ENCODE measurements at regions not wholly inside any gene's neighbourhood (a gene's known extent, or its start where the extent isn't known, plus 50 kb on each side); places are given as distances from the start of the nearest gene placed in this dataset.
"Not testable (repeated sequence)": the region's sequence is repeated elsewhere in the genome, so short reads cannot be mapped to it uniquely, and the experiment has no call there.

DNA sequence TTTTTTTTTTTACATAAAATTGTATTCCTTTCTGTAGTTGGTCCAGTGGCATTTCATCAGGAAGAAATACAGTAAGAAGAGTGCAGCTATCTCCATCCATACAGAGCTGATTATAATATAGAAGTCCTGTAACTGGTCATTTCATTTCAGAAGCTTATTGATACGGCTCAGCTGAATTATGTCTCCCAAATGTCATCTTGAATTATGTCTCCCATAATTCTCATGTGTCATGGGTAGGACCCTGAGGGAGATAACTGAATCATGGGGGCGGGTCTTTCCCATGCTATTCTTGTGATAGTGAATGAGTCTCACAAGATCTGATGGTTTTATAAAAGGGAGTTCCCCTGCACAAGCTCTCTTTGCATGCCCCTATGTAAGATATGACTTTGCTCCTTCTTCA lies 492.9 kb downstream of the CHSY3 start:
- H3K9me3 Mint-ChIP-seq: peaks cover 18% of the 10 kb centered on the region
- H3K4me3 Mint-ChIP-seq: no peak overlapping the region
- DNase-seq (ENCODE audit: low spot score in 2 of 2, unreplicated experiment in 2 of 2): no peak
- H3K27ac Mint-ChIP-seq: no peak overlapping the region
- TF ChIP-seq, protein P1, sequence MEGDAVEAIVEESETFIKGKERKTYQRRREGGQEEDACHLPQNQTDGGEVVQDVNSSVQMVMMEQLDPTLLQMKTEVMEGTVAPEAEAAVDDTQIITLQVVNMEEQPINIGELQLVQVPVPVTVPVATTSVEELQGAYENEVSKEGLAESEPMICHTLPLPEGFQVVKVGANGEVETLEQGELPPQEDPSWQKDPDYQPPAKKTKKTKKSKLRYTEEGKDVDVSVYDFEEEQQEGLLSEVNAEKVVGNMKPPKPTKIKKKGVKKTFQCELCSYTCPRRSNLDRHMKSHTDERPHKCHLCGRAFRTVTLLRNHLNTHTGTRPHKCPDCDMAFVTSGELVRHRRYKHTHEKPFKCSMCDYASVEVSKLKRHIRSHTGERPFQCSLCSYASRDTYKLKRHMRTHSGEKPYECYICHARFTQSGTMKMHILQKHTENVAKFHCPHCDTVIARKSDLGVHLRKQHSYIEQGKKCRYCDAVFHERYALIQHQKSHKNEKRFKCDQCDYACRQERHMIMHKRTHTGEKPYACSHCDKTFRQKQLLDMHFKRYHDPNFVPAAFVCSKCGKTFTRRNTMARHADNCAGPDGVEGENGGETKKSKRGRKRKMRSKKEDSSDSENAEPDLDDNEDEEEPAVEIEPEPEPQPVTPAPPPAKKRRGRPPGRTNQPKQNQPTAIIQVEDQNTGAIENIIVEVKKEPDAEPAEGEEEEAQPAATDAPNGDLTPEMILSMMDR (IDR thresholded peaks at IDR 0.05; ENCODE audit: unreplicated experiment): no peak
- no peaks in the 10 kb centered on the region for H3K36me3 Mint-ChIP-seq
- H3K27me3 Mint-ChIP-seq (ENCODE audit: low read depth): no peaks in the 10 kb centered on the region
- no peaks in the 10 kb centered on the region for H3K4me1 Mint-ChIP-seq

DNA sequence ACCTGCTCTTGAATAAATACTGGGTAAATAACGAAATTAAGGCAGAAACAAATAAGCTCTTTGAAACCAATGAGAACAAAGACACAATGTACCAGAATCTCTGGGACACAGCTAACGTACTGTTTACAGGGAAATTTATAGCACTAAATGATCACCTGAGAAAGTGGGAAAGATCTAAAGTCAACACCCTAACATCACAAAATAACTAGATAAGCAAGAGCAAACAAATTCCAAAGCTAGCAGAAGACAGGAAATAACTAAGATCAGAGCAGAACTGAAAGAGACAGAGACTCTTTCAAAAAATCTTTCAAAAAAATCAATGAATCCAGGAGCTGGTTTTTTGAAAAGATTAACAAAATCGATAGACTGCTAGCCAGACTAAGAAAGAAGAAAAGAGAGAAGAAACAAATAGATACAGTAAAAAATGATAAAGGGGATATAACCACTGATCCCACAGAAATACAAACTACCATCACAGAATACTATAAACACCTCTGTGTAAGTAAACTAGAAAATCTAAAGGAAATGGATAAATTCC lies 487.5 kb downstream of the CHSY3 start:
- not testable (repeated sequence) for H3K27ac Mint-ChIP-seq; H3K27me3 Mint-ChIP-seq (ENCODE audit: low read depth); H3K4me1 Mint-ChIP-seq; H3K36me3 Mint-ChIP-seq; DNase-seq (ENCODE audit: low spot score in 2 of 2, unreplicated experiment in 2 of 2); H3K4me3 Mint-ChIP-seq
- H3K9me3 Mint-ChIP-seq: peaks cover 14% of the 10 kb centered on the region

DNA sequence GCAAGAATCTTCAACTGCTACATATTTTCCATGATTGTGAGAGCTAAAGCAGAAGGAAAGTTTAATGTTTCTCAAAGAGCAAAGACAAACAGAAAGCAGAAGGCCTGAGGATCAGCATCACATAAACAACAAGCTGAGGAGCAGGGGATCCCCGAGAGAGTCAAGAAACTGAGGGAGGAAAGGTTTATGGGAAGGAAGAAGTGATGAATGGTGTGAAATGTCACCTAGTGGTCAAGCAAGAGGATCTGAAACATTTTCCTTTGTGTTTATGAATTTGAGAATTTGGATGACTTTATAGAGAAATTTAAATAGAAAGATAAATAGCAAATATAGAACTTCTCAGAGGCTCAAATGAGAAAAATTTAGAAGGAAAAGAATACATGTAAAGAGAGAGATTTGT lies 481.9 kb downstream of the CHSY3 start:
- no peak for DNase-seq (ENCODE audit: low spot score in 2 of 2, unreplicated experiment in 2 of 2)
- H3K4me1 Mint-ChIP-seq: no peaks in the 10 kb centered on the region
- H3K9me3 Mint-ChIP-seq: no peaks in the 10 kb centered on the region
- H3K27ac Mint-ChIP-seq: no peak overlapping the region
- no peak overlapping the region for H3K4me3 Mint-ChIP-seq
- TF ChIP-seq, protein P1 (IDR thresholded peaks at IDR 0.05; ENCODE audit: unreplicated experiment): no peak
- no peaks in the 10 kb centered on the region for H3K36me3 Mint-ChIP-seq
- H3K27me3 Mint-ChIP-seq (ENCODE audit: low read depth): no peaks in the 10 kb centered on the region

DNA sequence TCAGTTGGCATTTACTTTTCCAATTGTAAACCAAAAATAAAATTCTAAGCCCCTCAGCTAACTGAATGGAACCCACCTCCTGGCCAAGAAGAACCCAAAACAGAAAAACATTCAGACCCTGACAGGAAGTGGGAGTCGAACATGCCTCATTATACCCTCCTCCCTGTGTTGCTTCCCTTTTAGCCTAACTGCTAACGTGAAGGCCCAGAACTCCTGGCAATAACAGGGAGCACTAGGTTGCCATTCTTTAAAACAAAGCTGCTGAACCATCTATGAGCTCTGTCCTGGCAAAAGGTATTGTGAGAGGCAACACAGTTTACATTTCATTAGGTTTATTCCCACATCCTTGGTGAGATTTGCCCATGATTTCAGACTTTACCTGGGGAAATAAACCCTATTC lies 481.4 kb downstream of the CHSY3 start:
- Mint-ChIP-seq H3K4me3 (no peak overlapping the region), H3K27ac (no peak overlapping the region), H3K27me3 (ENCODE audit: low read depth) (no peaks in the 10 kb centered on the region), H3K36me3 (no peaks in the 10 kb centered on the region), H3K4me1 (no peaks in the 10 kb centered on the region), H3K9me3 (no peaks in the 10 kb centered on the region)
- TF ChIP-seq, protein P1 (IDR thresholded peaks at IDR 0.05; ENCODE audit: unreplicated experiment): no peak
- no peak for DNase-seq (ENCODE audit: low spot score in 2 of 2, unreplicated experiment in 2 of 2)

DNA sequence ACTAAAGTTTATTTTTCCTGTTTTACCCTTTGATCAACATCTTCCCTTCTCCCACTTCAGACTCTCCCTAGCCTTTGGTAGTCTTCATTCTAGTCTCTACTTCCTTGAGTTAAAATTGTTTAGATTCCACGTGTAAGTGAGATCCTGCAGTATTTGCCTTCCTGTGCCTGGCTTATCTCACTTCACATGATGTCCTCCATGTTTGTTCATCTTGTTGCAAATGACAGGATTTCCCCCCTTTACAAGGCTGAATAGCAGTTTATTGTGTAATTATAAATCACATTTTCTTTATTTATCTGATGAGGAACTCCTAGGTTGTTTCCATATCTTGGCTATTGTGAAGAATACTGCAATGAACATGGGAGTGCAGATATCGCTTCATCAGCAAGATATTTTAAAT lies 461.7 kb downstream of the CHSY3 start:
- H3K27ac Mint-ChIP-seq: no peak overlapping the region

DNA sequence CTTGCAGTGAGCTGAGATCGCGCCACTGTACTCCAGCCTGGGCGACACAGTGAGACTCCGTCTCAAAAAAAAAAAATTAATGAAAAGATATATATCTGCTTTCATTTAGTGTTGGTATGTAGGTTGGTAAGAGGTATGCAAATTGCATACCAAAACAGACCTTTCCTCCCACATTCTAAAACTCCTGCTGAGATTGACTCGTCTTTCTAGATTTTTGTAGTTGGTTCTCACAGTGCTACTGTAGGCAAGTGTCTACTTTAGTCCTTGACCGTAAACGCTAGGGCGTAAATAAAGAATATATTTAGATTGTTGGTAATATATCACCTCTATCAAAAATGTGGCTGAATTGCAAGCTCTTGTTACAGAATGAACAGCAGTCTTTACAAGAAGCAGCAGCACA lies 445.9 kb downstream of the CHSY3 start:
- no peak for DNase-seq (ENCODE audit: low spot score in 2 of 2, unreplicated experiment in 2 of 2)
- no peak overlapping the region for H3K4me3 Mint-ChIP-seq
- no peaks in the 10 kb centered on the region for H3K9me3 Mint-ChIP-seq
- TF ChIP-seq, protein P1 (IDR thresholded peaks at IDR 0.05; ENCODE audit: unreplicated experiment): no peak
- H3K4me1 Mint-ChIP-seq: no peaks in the 10 kb centered on the region
- H3K27ac Mint-ChIP-seq: no peak overlapping the region
- no peaks in the 10 kb centered on the region for H3K27me3 Mint-ChIP-seq (ENCODE audit: low read depth)
- no peaks in the 10 kb centered on the region for H3K36me3 Mint-ChIP-seq

More for the DNA sequence above, 461.7 kb downstream of the CHSY3 start:
- TF ChIP-seq, protein P1 (IDR thresholded peaks at IDR 0.05; ENCODE audit: unreplicated experiment): no peak
- Mint-ChIP-seq H3K9me3 (no peaks in the 10 kb centered on the region), H3K36me3 (no peaks in the 10 kb centered on the region), H3K4me3 (no peak overlapping the region), H3K4me1 (no peaks in the 10 kb centered on the region), H3K27me3 (ENCODE audit: low read depth) (no peaks in the 10 kb centered on the region)
- no peak for DNase-seq (ENCODE audit: low spot score in 2 of 2, unreplicated experiment in 2 of 2)
